Activated gamma-delta T cell treated with Interleukin-2 at 50 U/mL for 16 hours (primary cell): ENCODE measurements at regions not wholly inside any gene's neighbourhood (a gene's known extent, or its start where the extent isn't known, plus 50 kb on each side); places are given as distances from the start of the nearest gene placed in this dataset.

ENCODE experiments used
- DNase-seq: peaks from one replicate; pipeline ENCODE4 v3.0.0-alpha.2; 2020

GRCh38 chr4:111187108-111187507 is 564.2 kb upstream of the PITX2 start:
- DNase-seq = no peak

DNA sequence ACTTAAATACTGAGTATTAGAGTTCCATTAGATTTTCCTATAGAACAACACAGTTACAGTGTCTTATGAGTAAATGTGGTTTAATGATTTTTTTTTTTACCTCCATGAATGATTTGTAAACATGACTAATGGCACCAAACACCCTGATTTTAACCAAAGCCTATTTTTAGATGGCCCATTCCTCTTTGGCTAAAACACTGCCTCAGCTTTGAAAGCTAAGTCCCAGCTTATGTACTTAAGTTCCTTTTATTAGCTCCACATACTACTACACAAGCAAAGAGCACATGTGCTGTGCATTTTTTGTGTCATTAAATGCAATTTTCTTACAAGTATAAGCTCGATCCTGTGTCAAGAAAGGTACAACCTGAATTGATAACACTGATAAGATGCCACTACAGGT is 575.6 kb upstream of the PITX2 start:
- DNase-seq = no peak

DNA sequence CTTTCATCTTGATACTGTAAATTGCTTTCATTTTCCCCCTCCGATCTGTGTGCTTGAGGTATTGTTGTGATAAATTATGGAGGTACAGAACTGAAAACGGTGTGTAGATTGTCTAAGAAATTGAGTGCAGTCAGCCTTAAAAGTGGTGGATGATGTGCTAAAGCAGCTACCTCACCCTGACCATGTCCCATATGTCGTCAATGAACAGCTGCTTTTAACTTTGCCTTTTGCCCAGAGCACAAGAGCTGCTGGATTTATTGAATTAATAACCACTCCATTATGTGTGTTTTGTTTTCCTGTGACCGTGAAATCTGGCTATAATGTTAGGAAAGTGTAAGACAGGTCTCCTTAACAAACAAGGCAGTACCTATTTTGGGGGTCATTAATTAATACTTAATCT is 581.9 kb upstream of the PITX2 start:
- no peak for DNase-seq

DNA sequence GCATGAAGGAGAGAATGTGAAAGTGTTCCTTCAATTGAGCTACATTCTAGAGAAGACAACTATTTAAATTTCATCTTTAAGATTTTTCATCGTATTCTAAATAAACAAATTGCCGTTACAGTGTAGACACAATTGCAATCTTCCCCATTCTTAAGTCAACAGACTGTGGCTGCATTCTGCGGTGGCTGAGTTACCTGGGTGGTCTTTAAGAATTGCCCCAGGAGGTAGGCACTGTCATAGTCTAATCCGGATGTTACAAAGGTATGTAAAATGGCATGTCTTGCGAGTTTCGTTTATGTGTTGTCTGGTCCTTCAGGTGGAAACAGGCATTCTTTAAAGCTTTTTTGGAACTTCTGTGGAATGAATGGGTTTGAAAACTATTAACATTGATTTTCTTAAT is 586.1 kb upstream of the PITX2 start:
- DNase-seq = no peak

- no peak for DNase-seq
These were observed 586.8 kb upstream of the PITX2 start for GRCh38 chr4:111209706-111210105.

DNA sequence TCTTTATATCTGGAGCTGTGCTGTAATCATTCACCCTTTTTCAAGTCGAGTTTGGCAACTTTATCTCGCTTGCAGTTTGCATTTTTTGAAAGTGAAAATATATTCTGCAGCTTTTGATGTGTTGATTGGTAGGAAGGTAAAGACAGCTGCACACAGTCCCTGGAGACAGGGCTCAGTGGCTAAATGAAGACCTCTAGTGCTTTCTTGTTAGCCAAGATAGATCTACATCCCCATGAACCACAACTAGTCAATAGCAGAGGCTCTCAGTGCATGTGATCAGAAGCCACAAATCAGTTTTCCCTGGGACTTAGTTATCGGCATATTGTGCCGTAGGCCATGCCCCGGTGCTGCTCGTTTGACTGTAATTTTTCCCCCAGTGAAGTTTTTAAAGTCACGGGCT is 587.7 kb upstream of the PITX2 start:
- no peak for DNase-seq

GRCh38 chr4:111213531-111213930 is 590.7 kb upstream of the PITX2 start:
- no peak for DNase-seq

- DNase-seq = no peak
These were observed 591.5 kb upstream of the PITX2 start for GRCh38 chr4:111214371-111214770.

- DNase-seq = no peak
These were observed 592.9 kb upstream of the PITX2 start for GRCh38 chr4:111215755-111216154.

- no peak for DNase-seq
These were observed 593.9 kb upstream of the PITX2 start for GRCh38 chr4:111216791-111217190.

GRCh38 chr4:111221371-111221770 is 598.5 kb upstream of the PITX2 start:
- no peak for DNase-seq

GRCh38 chr4:111228396-111228795 is 605.5 kb upstream of the PITX2 start:
- DNase-seq = no peak

DNA sequence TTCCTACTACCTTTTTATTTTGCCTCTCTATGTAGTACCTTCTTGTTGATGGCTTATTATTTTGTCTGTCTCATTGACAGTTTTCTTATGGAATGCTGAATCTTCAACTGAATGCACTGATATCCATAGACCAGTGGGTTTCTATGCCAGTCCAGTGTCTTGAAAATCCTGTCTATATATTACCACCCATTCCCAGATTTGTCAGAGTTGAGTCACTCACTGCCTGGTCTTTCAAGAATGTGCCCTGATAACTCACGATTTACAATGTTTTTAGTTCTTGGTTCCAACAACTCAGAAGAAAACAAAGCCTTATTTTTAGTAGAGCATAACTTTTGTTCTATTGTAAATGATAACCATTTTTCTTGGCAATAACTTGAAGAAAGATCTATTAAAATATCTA is 606.0 kb upstream of the PITX2 start:
- no peak for DNase-seq

DNA sequence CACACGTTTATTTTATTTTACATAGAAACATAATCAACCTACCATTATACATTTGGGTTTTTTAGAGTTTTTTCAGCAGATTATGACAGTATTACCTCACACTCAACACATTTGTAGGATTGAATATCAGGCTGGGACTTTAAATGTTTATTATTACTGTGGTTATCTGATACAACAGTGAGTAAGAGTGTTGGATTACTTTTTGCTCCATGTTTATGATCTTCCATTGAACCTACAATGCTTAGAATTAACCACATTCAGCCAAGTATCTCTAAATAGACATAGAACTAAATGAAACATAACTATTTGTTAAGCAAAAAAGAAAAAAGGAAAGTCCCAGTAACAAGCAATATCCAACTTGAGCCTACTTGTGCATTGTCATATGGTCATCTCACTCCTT is 607.4 kb upstream of the PITX2 start:
- no peak for DNase-seq

GRCh38 chr4:111231281-111231680 is 608.4 kb upstream of the PITX2 start:
- DNase-seq = no peak

DNA sequence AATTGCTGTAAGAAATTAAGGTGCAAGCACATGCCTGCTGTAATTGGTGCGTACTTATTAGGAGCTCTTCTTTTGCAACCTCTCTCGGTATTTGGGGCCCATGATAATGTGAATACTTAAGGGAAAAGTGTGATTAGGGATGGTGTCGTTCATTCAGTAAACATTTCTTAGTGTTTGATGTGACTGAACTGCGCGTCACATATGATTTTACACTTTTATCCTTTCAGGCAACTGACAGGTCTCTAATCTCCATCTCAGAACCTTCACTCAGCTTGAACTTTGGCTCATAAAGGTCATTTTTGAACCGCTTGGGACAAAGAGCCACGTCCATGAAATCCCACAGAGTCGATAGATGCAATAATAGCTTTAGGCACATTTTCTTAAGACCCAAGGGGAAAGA is 612.1 kb upstream of the PITX2 start:
- no peak for DNase-seq

DNA sequence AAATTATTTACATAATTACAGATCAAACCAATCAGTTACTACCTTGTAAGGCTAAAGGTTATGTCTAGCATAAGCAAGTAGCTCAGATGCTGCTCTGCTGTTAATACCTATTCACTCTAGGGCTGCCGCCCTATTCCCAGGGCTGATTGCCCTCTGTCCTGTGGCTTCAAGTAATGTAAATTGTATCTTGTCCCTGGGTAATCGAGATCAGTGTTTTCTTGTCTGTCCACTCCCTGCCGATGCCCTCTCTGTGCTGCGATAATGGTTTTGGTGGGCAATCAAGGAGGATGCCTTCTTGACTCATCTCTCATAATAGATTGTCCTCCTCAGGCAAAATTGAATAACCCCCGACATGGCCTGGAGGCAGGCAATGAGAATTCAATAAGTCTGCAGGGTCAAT is 641.0 kb upstream of the PITX2 start:
- DNase-seq = no peak

- DNase-seq = no peak
These were observed 644.1 kb upstream of the PITX2 start for GRCh38 chr4:111266937-111267336.

DNA sequence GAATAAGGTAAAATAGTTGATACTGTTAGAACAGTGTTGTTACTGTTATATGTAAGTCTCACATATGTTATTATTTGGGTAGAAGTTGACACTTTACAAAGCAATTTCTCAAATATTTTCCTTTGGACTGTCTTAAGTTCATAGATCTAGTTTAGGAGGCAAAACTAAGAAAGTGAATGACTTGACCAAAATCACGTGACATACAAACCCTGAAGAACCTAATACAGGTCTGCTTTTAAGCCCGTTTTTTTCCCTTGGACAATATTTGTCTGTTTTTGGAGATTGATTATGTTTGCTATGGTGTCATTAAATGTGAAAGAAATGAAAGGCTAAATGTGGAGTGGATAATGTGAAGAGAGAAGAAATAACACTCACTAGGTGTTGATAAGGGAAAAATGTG is 644.9 kb upstream of the PITX2 start:
- no peak for DNase-seq

DNA sequence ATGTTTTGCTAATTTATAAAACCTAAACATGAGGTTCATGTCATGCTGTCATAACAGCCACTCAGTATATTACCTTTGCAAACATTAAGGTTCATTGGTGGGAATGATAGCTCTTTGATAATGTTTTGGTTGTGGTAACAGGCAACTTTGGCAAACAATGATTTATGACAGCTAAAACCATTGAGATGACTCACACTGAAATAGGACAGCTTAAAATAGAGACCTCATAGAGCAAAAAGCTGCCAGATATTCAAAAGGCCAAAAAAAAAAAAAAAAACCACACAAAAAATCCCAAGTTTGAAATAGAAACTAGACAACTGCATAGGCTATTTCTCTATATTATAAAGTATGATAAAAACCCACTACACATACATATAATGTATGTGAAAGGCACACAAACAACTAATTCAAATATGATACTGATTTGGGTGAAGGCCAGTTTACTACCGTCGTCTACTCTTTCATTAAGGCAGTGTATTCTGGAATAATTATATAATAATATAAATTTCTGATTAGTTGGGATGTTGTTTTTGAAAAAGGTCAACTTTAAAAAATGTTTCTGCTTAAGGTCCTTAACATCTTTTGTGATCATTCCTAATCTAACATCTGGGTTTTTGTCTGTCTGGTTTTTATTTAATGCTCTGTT is 646.0 kb upstream of the PITX2 start:
- no peak for DNase-seq

DNA sequence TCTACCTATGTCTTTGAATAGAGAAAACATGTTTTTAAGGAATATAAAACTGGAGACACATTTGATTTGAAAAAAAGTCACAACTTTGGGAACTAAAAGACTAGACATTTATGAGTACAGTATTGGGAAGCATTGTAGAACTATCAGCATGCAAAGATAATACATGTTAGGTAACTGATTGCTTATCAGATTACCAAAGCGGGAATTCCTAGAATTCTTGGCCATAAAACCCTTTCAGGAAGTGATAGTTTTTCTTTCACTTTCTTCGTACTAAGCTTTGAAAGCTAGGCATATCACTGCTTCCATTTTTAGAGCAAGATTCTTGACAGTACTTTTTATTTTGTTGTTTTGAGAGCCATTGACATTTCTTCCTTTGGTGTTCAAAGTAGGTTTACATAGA is 646.6 kb upstream of the PITX2 start:
- DNase-seq = no peak

DNA sequence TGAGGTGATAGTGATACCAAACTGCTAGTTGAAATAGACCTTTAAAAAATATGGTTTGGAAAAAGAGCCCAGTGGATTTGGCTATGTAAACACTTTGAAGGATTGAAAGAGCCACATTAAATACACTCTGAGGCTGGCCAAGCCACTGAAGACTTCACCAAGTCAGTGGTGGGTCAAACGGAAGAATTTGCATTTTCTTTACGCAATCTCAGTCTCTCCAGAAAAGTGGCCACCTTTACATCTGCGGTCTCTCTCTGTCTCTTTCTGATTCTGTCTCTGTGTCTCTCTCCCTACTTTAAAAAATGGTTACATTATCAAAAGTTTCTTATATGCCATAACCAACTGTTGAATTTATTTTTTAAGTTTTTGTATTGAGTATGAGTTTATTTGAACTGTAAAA is 651.2 kb upstream of the PITX2 start:
- DNase-seq = no peak

DNA sequence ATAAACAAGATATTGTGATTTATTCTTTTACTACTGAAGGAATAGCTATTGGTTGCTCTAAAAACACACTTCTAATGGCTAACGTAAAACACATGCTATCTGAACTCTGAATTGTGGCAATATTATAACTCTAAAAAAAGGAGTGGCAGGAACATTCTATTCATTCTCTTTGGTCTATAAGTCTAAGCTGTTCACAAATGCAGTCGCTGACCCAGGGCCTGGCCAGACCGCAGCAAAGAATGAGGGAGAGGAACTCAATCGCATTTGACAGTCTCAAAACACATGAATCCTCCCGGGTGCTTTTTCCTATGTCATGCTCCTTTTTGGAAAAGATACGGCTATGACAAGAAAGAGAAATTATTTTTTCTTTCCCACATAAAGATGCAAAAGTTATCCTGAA is 651.6 kb upstream of the PITX2 start:
- DNase-seq = no peak

DNA sequence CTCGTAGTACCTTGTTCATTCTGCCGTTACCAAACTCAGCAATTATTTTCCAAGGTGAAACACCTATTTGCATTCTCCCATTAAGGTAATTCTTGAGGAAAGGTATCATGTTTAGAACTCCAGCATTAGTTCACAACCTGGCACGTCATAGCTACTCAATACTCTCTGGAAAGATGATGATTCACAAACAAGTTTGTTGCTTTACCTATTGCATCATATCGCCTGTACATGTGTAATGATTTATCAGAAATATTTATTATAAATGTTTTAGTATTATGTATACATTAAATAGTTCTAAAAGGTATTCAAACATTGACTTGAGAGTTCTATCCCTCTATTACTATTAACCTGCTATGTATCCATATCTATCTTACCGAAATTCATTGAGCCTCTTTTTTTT is 658.3 kb upstream of the PITX2 start:
- DNase-seq = no peak

GRCh38 chr4:111282035-111282434 is 659.2 kb upstream of the PITX2 start:
- no peak for DNase-seq
